SK-N-SH treated with all-trans-retinoic acid at 6 μM for 48 hours (cell line): ENCODE measurements at regions not wholly inside any gene's neighbourhood (a gene's known extent, or its start where the extent isn't known, plus 50 kb on each side); places are given as distances from the start of the nearest gene placed in this dataset.

Experiments
- BACH2 ChIP-seq: fragments of 250-450 bp; sonication (Bioruptor Pico); IDR thresholded peaks from 2 replicates; pipeline ENCODE4 v1.9.0; 2021; ENCODE audit warnings: mild to moderate bottlenecking, borderline replicate concordance
- CREB5 ChIP-seq: fragments of 250-450 bp; sonication (Bioruptor Pico); IDR thresholded peaks from 2 replicates; pipeline ENCODE4 v1.5.1; 2020; ENCODE audit warnings: low read depth, mild to moderate bottlenecking, moderate library complexity
- CSDC2 ChIP-seq: fragments of 250-450 bp; sonication (Bioruptor Pico); IDR thresholded peaks from 2 replicates; pipeline ENCODE4 v1.5.0; 2020; ENCODE audit warnings: mild to moderate bottlenecking, moderate library complexity
- TOX ChIP-seq: fragments of 250-450 bp; sonication (Bioruptor Pico); IDR thresholded peaks from 2 replicates; pipeline ENCODE4 v1.8.0; 2021; ENCODE audit warnings: mild to moderate bottlenecking, moderate library complexity, borderline replicate concordance
- ZNF8 ChIP-seq: fragments of 450-650 bp; formaldehyde crosslinking; IDR thresholded peaks from 2 replicates; pipeline ENCODE4 v1.5.0; 2020; ENCODE audit warnings: mild to moderate bottlenecking, moderate library complexity

GRCh38 chr17:13117616-13118015 lies 99.8 kb upstream of the ELAC2 start:
- TF ChIP-seq TOX (CRISPR knock-in tag) = no peak
- no peak for TF ChIP-seq CSDC2 (CRISPR knock-in tag)
- no peak for TF ChIP-seq BACH2 (CRISPR knock-in tag)
- TF ChIP-seq ZNF8 (CRISPR knock-in tag) = no peak
- no peak for TF ChIP-seq CREB5 (CRISPR knock-in tag)
